Stimulated activated naive CD8-positive, alpha-beta T cell treated with anti-CD3 and anti-CD28 coated beads, Interleukin-15, Interleukin-2, amounts not matched to agents 100 U/mL and 50 U/mL, for 24 hours (primary cell): ENCODE measurements at regions not wholly inside any gene's neighbourhood (a gene's known extent, or its start where the extent isn't known, plus 50 kb on each side); places are given as distances from the start of the nearest gene placed in this dataset.

ENCODE experiments used
- ATAC-seq: fragments of 150-1000 bp; cut with Tn5 transposase; one replicate; pipeline ENCODE4 v1.10.0; 2021
- DNase-seq: peaks from one replicate; pipeline ENCODE4 v3.0.0; 2021

DNA sequence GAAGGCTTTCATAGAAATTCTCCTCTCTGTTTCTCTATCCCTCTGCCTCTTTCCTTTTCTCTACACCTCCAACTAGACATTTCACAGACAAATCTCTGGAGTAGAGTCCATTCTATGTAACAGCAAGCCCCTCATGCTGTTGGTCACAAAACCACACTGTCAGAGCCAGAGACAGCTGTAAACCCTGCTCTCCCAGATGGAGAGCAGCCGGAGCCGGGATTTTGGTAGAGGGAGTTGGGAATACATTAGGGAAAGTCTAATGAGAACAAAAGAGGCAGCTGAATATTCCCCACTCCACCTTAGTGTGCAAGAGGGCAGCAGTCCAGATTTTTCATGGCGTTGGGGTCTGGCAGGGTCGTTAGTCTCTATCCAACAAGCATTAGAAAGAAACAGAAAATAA lies 68.3 kb upstream of the EDN1 start:
- DNase-seq, result no peak

GRCh38 chr6:12222405-12223366 lies 67.5 kb upstream of the EDN1 start:
- DNase-seq (no peak), ATAC-seq (no peak)

More for the DNA sequence above, 68.3 kb upstream of the EDN1 start:
- ATAC-seq, result no peak

DNA sequence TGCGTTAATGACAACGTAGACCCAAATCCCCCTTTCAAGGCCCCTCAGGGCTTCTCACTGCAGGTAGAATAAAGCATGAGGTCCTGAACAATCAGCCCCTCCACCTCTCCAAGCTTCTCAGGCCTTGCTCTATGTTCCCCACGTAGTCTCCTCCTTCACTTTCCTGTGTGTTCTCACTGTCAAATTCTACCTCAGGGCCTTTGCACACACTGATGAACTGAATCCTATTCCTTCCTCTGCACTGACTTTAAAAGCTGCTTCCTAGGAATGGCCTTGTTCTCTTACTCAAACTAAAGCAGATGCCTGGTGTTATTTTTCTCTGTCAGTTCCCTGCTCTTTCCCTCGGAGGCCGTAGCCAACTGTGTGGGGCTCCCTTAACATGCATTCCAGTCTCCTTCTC lies 66.8 kb upstream of the EDN1 start:
- ATAC-seq (no peak), DNase-seq (no peak)

GRCh38 chr6:12224251-12224650 lies 65.9 kb upstream of the EDN1 start:
- DNase-seq (no peak), ATAC-seq (no peak)

GRCh38 chr6:12228447-12229146 lies 61.6 kb upstream of the EDN1 start:
- no peak for DNase-seq
- ATAC-seq, result no peak

GRCh38 chr6:12229332-12229731 lies 60.8 kb upstream of the EDN1 start:
- DNase-seq, result no peak
- ATAC-seq, result peak; percentile 29

GRCh38 chr6:12230523-12230922 lies 59.6 kb upstream of the EDN1 start:
- ATAC-seq (no peak), DNase-seq (no peak)

DNA sequence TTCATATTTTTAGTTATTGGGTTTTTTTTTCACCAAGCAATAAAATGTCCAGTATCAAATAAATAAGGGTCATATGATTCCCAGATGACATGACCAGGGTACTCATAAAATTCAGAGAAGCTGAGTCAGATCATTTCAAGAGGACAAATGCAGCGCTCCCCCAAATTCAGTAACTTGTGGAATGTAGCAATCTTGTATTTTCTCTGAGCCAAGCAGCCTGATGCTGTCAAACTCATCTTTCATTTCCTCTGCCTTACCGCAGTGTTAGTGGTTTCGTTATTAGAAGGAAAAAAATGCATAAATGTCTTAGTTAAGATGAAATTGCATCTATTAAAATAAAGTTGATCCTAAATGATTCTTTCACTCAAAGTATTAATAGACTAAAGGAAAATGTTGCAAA lies 57.8 kb upstream of the EDN1 start:
- ATAC-seq (no peak), DNase-seq (no peak)

- DNase-seq (no peak), ATAC-seq (no peak)
Observed at GRCh38 chr6:12232821-12233220, 57.3 kb upstream of the EDN1 start.

DNA sequence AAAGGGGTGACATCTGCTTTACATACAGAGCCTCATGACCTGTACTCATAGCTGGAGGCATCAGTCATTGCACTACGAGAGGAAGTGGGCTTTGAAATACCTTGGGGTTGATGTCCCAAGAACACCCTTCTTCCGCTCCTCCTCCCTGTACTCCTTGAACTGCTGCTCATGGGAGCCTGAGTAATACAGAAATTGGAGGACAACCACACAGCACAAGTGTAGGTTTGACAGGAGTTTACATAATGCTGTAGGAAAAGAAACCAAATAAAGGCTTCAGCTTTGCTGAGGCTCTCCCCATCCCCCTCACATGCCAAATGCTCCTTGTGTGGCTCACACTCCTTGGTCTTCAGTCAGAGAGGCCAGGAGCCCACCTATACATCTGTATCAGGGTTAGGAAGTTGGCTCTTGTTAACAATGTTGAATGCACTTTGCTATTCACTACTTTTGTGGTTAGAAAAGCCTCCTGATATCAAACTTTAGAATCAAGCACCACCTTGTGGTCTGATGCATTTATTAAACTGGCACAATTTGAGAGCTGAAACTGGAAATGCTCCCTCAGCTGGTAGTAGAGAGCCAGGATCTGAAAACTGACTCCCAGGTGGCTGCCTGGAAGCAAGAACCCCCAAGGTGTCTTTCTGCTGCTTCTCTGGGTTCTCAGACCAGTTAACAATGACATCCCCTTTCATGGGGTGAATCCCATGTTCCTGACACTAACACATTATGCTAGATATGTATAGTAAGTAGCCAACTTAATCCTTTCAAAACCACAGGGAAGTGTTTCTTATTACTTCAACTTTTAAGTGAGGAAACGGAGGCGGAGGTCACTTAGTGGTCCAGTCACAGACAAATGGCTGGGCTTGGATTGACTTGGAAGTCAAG lies 56.2 kb upstream of the EDN1 start:
- DNase-seq (peak; percentile 22), ATAC-seq (peak; percentile 80)

- DNase-seq, result no peak
- ATAC-seq, result no peak
Observed at GRCh38 chr6:12235341-12235740, 54.8 kb upstream of the EDN1 start.

DNA sequence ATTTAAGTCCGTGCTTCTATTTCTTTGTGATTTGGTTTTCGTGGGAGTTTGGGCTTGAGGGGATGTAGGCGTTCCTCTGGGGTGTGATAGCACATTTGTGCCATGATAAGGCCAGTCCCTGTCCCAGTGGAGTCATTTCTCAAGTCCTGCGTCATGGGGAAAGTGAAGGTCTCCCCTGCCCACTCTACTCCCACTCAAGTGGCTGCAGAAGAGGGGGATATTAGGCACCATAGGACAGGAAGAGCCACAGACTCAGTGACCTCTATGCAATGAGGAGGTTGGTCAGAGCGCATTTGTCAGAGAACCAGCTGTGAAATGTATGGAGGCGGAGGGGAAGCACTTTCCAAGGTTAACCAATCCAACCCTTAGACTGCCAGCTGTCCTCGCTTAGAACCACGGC lies 51.9 kb upstream of the EDN1 start:
- DNase-seq, result peak; percentile 49
- peak; percentile 37 for ATAC-seq
